GM12878 (cell line): ENCODE measurements at regions not wholly inside any gene's neighbourhood (a gene's known extent, or its start where the extent isn't known, plus 50 kb on each side); places are given as distances from the start of the nearest gene placed in this dataset.

Experiments
- SUZ12 ChIP-seq: fragments of 200-600 bp; sonication (generic); IDR thresholded peaks from one replicate; pipeline ENCODE4 v1.6.1; 2018; ENCODE audit warnings: antibody characterized with exemption, mild to moderate bottlenecking; ENCODE audit not compliant: unreplicated experiment
- TF ChIP-seq, protein P1 (sequence below): fragments of 450-650 bp; IDR thresholded peaks from 2 replicates; pipeline ENCODE4 v1.6.1; 2017; ENCODE audit warnings: antibody characterized with exemption, mild to moderate bottlenecking, moderate library complexity

DNA sequence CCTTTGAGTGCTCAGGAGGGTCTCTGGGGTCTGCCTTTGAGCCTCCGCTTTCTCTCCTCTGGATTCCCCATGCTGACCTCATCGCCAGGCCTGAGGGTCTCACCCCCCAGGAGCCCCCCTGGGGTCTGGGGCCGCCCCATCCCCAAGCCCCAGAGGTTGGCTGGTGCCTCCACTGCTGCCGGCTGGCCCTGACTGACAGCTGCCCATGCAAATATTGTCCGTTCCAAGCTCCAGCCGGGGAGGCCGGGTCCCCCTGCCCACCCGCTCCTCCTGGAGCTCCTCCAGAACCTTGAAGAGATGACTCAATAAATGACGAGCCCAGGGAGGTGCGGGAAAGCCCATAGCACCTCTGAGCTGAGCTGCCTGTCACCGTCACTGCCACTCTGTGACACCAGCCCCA is 173.8 kb downstream of the RBFOX3 start:
- TF ChIP-seq, protein P1, sequence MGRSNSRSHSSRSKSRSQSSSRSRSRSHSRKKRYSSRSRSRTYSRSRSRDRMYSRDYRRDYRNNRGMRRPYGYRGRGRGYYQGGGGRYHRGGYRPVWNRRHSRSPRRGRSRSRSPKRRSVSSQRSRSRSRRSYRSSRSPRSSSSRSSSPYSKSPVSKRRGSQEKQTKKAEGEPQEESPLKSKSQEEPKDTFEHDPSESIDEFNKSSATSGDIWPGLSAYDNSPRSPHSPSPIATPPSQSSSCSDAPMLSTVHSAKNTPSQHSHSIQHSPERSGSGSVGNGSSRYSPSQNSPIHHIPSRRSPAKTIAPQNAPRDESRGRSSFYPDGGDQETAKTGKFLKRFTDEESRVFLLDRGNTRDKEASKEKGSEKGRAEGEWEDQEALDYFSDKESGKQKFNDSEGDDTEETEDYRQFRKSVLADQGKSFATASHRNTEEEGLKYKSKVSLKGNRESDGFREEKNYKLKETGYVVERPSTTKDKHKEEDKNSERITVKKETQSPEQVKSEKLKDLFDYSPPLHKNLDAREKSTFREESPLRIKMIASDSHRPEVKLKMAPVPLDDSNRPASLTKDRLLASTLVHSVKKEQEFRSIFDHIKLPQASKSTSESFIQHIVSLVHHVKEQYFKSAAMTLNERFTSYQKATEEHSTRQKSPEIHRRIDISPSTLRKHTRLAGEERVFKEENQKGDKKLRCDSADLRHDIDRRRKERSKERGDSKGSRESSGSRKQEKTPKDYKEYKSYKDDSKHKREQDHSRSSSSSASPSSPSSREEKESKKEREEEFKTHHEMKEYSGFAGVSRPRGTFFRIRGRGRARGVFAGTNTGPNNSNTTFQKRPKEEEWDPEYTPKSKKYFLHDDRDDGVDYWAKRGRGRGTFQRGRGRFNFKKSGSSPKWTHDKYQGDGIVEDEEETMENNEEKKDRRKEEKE, result no peak
- TF ChIP-seq SUZ12, result no peak
